HG02943 (cell line): ENCODE measurements at regions not wholly inside any gene's neighbourhood (a gene's known extent, or its start where the extent isn't known, plus 50 kb on each side); places are given as distances from the start of the nearest gene placed in this dataset.
"Not testable (repeated sequence)": the region's sequence is repeated elsewhere in the genome, so short reads cannot be mapped to it uniquely, and the experiment has no call there.

ENCODE experiments used
- ATAC-seq: cut with Tn5 transposase; IDR thresholded peaks from one replicate; pipeline ENCODE4 v1.9.1; 2021; ENCODE audit warnings: mild to moderate bottlenecking, low read depth, moderate library complexity; ENCODE audit not compliant: unreplicated experiment

- ATAC-seq, result no peak
Observed at GRCh38 chr14:66311058-66311457, 175.1 kb upstream of the CCDC196 start.

DNA sequence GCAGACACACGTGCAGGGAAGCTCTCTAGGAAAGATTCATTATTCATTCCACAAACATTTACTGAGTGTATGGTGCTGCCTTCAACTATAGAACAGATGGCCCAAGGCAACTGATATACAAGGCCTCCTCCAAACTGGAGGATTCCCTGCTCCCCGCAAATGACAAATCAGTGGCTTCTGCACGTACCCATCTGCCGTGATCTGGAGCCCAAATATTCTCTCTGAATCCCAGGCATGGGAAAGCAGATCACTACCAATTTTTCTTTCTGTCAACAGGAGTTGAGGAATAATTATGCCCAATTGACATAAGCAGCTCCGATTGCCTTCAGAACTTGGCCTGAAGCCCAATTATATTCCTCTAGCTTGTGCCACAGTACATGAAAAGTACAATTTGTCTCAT lies 174.2 kb upstream of the CCDC196 start:
- no peak for ATAC-seq

- no peak for ATAC-seq
Observed at GRCh38 chr14:66312451-66312850, 173.7 kb upstream of the CCDC196 start.

- no peak for ATAC-seq
Observed at GRCh38 chr14:66315098-66315497, 171.1 kb upstream of the CCDC196 start.

DNA sequence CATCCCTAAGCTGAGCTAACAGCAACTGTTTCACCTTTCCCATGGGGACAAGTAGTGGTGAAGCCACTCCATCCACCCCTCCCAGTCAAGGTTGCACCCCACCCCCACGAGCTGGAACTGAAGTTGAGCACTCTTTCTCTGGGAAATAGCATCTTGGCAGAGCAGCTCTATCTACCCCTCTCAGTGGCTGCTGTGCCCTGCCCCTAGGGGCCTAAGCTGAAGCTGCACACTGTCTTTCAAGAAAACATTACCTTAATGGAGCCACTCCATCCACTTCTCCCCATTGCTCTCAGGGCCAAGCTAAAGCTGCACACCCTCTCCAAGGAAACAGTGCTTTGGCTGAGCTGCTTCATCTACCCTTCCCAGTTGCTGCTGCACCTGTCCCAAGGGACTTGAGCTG lies 170.6 kb upstream of the CCDC196 start:
- no peak for ATAC-seq

GRCh38 chr14:66322564-66322963 lies 163.6 kb upstream of the CCDC196 start:
- ATAC-seq, result no peak

- no peak for ATAC-seq
Observed at GRCh38 chr14:66330228-66330627, 155.9 kb upstream of the CCDC196 start.

DNA sequence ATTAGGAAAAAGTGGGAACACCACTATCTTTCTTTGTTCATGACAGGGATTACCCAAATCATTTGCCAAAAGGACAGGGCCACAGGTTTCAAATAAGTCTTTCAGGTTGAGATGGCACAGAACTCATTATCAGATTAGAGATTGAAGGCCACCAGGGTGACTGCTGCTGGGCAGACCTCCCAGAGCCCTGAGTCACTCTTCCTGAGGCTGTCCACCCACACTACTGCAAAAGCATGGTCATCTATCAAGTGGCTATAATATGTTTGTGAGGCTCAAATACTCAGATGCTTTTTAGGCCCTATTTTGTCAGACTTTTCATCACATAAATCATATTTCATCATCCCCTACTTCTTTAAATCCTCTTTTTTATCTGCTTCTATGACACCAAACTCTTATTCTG lies 155.3 kb upstream of the CCDC196 start:
- no peak for ATAC-seq

DNA sequence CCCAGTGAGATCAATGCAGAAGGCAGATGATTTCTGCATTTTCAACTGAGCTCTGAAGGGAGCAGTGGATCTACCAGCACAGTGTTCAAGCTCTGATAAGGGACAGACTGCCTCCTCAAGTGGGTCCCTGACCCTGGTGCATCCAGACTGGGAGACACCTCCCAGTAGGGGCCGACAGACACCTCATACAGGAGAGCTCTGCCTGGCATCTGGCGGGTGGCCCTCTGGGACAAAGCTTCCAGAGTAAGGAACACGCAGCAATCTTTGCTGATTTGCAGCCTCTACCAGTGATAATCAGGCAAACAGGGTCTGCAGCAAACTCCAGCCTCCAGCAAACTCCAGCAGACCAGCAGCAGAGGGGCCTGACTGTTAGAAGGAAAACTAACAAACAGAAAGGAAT lies 152.9 kb upstream of the CCDC196 start:
- ATAC-seq, result not testable (repeated sequence)

- no peak for ATAC-seq
Observed at GRCh38 chr14:66341239-66341638, 144.9 kb upstream of the CCDC196 start.

- ATAC-seq, result no peak
Observed at GRCh38 chr14:66345986-66346385, 140.2 kb upstream of the CCDC196 start.

- ATAC-seq, result no peak
Observed at GRCh38 chr14:66351310-66351709, 134.9 kb upstream of the CCDC196 start.

DNA sequence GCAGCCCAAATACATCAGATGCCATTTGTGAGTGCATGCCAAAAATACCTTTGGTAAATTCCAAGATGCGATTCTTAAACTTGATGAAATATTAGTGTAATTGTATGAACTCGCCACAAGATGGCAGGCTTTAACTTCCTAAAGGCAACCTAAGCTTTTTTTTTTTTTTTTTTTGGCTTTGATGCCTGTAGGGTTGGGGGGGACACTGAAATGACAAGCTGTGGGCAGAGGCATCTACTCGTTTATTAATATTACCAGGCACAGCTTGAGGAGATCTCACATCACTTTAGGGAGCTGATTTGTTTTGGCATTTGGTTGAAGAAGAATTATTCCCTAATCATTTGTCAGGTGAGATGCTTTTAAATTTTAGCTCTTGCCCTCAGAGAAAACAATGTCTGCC lies 126.7 kb upstream of the CCDC196 start:
- no peak for ATAC-seq

- ATAC-seq, result no peak
Observed at GRCh38 chr14:66360366-66360926, 125.7 kb upstream of the CCDC196 start.

DNA sequence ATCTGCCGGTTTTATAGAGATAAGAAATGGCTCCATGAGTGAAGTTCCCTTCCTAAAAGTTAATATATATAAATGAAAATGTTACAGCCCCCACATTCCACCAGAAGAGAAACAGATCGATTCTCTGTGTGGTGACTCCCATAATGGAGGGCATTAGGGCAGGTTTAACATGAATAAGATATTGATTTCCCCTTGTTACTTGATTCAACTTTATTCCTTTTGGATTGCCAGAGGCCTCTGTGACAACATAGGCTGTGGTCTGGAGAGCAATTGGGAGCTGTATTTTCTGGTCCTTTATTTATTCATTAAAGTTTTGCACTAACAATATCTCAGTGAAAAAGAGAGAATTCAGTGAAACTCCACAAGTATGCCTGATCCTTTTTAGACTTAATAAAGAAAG lies 125.2 kb upstream of the CCDC196 start:
- no peak for ATAC-seq

DNA sequence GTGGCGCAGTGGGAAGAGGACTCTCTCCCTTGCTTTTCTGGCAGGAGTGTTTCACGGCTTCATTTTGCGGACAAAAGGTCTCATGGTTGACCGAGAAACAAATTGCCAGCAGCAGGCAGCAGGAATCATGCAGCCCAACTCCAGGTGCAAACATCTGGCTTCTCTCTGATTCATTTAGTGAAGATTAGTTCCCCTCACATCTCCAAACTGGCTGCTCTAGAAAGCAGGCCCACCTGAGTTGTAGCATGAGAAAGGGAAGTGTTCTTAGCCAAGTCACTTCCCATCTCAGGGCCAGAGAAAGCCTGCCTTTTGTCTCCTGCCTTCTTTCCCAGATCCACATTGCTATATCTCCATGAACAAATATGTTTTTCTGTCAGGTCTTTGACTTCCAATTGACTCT lies 120.8 kb upstream of the CCDC196 start:
- ATAC-seq, result no peak

- no peak for ATAC-seq
Observed at GRCh38 chr14:66369157-66369697, 116.9 kb upstream of the CCDC196 start.

DNA sequence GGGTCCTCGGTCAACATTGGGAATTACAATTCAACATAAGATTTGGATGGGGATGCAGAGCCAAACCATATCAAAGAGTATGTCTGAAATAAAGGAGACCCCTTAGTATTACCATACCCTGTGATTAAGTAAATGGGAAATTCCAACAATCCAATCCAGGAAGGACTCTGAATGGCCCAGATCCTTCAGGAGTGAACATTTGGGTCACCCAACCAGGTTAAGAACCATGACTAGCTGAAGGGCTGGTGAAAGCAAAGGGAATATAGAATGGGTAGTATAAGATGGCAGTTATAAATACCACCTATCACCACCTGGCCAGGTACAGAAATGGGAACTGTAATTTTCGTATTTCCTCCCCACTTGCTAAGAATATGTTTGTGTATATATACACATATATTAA lies 114.4 kb upstream of the CCDC196 start:
- no peak for ATAC-seq

- ATAC-seq, result no peak
Observed at GRCh38 chr14:66375046-66375964, 110.9 kb upstream of the CCDC196 start.

GRCh38 chr14:66377574-66377973 lies 108.6 kb upstream of the CCDC196 start:
- no peak for ATAC-seq

DNA sequence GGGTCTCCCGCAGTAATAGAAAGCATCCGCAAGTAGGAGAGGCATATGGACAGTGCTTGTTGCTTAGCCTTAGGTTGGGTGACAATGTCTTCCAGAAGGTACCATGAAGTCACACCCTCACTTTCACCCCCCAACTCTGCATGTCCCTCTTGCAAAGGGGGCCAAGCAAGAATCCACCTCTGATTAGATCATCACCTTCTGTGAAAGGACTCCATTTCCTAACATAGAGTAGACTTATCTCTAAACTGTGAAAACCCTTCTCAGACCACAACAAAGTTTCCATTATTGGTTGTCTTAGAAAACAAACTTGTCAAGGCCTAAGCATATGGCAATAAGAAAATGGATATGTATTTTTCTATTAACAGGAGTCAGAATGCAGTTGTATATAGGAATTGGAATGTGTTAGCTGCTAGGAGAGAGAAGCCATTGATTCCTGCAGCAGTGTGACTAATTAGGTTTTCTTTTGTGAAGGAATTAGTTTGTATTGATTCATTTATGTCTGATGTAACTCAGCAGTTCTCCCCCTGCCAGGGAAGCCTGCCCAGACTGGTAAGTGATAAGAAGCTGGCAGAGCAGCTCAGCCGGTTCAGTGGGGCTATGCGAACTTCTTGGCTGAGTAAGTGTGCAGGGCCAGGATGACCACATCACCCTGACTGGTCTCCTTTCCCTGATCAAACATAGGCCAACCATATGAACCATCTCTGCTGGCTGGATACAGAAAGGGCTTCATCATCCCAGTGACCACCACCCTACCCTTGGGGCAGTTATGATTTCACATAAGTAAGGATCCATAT lies 107.3 kb upstream of the CCDC196 start:
- no peak for ATAC-seq
